Memory B cell (primary cell): ENCODE measurements at regions not wholly inside any gene's neighbourhood (a gene's known extent, or its start where the extent isn't known, plus 50 kb on each side); places are given as distances from the start of the nearest gene placed in this dataset.

Source experiments
- ATAC-seq: fragments of 150-1000 bp; cut with Tn5 transposase; 2 replicates; pipeline ENCODE4 v1.10.0; 2021; ENCODE audit warnings: low read depth, mild to moderate bottlenecking, moderate library complexity
- DNase-seq, 2 donors: peaks; one replicate each; pipeline ENCODE4 v3.0.0; 2022; ENCODE audit warnings: low spot score in 2 of 2
- H3K27ac Mint-ChIP-seq: one replicate; pipeline ENCODE4 v1.8.0; 2022; ENCODE audit warnings: mild to moderate bottlenecking, moderate library complexity, mixed read lengths
- H3K27me3 Mint-ChIP-seq: one replicate; pipeline ENCODE4 v1.8.0; 2022; ENCODE audit warnings: mixed read lengths
- H3K36me3 Mint-ChIP-seq: one replicate; pipeline ENCODE4 v1.8.0; 2022; ENCODE audit warnings: mild to moderate bottlenecking, mixed read lengths
- H3K4me1 Mint-ChIP-seq: one replicate; pipeline ENCODE4 v1.8.0; 2022; ENCODE audit warnings: mixed read lengths
- H3K4me3 Mint-ChIP-seq: one replicate; pipeline ENCODE4 v1.8.0; 2022; ENCODE audit warnings: mild to moderate bottlenecking, moderate library complexity, mixed read lengths
- H3K9me3 Mint-ChIP-seq: one replicate; pipeline ENCODE4 v1.8.0; 2022; ENCODE audit warnings: mixed read lengths

DNA sequence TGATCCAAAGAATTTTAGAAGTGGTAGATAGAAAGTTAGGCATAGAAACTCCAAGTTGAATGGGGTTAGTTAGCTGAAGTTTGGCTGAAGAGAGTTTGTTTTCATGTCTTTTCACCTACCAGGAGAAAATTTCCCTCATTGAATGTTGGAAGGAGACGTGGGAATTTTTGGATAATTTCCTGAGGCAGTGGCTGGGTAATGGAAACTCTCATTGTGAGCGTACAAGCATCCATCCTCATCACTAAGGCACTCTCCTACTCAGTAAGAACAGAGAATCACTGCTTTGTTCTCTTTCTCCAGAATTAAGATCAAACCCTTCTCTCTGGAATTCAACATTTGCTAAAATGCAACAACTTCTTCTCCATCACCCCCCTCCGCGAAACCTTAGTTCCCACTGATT lies 179.7 kb downstream of the PALM2AKAP2 start:
- no peaks in the 10 kb centered on the region for H3K9me3 Mint-ChIP-seq
- peaks cover 36% of the 10 kb centered on the region for H3K4me1 Mint-ChIP-seq
- no peaks in the 10 kb centered on the region for H3K27me3 Mint-ChIP-seq
- no peak overlapping the region for H3K27ac Mint-ChIP-seq
- no peak overlapping the region for H3K4me3 Mint-ChIP-seq
- ATAC-seq (no peak), DNase-seq (no peak)
- no peaks in the 10 kb centered on the region for H3K36me3 Mint-ChIP-seq

DNA sequence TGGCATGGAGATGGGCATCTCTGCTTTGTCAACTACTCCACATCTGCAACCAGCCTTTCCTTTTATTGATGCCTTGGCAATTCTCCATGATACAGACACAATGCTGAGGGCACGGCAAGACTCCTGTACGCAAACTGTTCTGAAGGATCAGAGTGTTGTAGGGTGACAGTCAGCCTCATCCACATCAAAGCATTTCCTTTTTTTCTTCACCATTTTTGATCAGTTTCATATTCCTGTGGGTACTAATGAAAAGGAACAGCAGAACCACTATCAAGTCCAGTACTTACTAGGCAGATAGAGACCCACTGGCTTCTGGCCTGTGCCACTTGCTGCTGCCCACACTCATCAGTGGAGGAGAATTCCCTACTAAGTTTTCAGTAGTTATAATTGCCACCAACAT lies 181.6 kb downstream of the PALM2AKAP2 start:
- Mint-ChIP-seq H3K36me3 (no peaks in the 10 kb centered on the region), H3K4me1 (peaks cover 45% of the 10 kb centered on the region), H3K27ac (no peak overlapping the region), H3K4me3 (no peak overlapping the region), H3K27me3 (no peaks in the 10 kb centered on the region), H3K9me3 (no peaks in the 10 kb centered on the region)
- ATAC-seq = no peak
- no peak for DNase-seq

DNA sequence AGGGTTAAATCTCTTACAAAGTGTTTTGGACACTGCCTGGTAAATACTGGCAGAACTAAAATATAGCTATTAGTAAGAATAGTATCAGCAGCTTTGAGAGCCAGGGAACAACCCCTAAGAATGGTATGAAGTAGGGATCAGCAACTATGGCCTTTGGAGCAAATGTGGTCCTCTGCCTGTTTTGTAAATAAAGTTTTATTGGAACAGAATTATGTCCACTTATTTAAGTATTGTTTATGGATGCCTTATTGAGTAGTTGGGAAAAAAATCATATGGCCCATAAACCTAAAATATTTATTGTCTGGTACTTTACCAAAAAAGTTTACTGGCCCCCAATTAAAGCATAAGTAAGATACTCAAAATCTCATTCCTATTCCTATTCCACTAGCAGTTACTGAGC lies 182.2 kb downstream of the PALM2AKAP2 start:
- Mint-ChIP-seq H3K27ac (peak overlapping the region; percentile 43), H3K27me3 (no peaks in the 10 kb centered on the region), H3K9me3 (no peaks in the 10 kb centered on the region), H3K36me3 (no peaks in the 10 kb centered on the region), H3K4me1 (peaks cover 46% of the 10 kb centered on the region), H3K4me3 (no peak overlapping the region)
- DNase-seq = no peak
- no peak for ATAC-seq

DNA sequence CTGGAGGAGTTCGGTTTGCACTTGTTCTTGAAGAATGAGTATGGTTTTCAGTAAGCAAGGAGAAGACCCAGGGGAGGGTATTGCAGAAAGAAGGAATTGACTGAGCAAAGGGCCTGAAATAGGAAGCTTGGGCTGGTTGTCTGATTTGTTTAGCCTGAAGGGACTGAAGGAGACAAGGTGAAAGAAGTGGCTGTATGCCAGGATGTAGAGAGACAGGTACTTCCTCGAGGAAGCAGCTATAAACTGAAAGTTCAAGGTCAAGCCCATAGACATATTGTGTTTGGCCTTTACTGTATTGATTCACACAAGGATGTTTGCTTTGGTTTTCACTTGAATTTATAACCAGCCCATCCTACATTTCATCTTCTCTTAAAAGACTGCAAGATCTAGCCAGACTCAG lies 183.1 kb downstream of the PALM2AKAP2 start:
- ATAC-seq = no peak
- peaks cover 53% of the 10 kb centered on the region for H3K4me1 Mint-ChIP-seq
- DNase-seq = no peak
- H3K27ac Mint-ChIP-seq = peak overlapping the region; percentile 43
- no peaks in the 10 kb centered on the region for H3K27me3 Mint-ChIP-seq
- no peaks in the 10 kb centered on the region for H3K36me3 Mint-ChIP-seq
- no peaks in the 10 kb centered on the region for H3K9me3 Mint-ChIP-seq
- no peak overlapping the region for H3K4me3 Mint-ChIP-seq

DNA sequence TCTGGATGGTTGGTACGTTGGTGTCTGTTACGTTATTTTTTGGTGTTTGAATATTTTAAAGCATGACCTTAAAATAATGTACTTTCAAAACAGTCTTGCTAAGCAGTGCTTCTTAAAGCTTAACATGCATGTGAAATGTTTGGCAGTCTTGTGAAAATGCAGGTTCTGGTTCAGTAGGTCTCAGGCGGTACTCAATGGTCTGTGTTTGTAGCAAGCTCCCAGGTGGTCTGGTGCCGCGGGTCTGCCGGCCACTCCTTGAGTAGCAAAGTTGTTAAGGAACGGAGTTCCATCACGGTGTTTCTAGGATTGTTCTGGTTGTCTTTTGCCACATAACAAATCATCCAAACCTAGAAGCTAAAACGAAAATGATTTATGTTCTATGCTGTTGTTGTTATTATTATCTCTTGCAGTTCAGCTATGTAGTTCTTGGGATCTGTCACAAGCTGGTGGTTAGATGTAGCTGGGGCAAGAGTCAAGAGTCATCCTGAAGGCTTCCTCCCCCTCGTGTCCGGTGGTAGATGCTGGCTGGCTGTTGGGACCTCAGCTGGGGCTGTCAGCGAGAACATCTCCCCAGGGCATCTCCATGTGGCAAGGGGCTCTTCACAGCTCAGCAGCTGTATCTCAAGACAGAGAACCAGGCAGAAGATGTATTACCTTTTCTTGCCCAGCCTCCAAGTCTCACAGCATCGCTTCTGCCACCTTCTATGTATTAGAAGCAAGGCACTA lies 186.8 kb downstream of the PALM2AKAP2 start:
- Mint-ChIP-seq H3K4me1 (peaks cover 60% of the 10 kb centered on the region), H3K27ac (peak overlapping the region; percentile 96), H3K4me3 (peak overlapping the region; percentile 80), H3K36me3 (no peaks in the 10 kb centered on the region), H3K27me3 (no peaks in the 10 kb centered on the region), H3K9me3 (no peaks in the 10 kb centered on the region)
- DNase-seq = peak; percentile 37 to 41
- peak; percentile 61 for ATAC-seq

DNA sequence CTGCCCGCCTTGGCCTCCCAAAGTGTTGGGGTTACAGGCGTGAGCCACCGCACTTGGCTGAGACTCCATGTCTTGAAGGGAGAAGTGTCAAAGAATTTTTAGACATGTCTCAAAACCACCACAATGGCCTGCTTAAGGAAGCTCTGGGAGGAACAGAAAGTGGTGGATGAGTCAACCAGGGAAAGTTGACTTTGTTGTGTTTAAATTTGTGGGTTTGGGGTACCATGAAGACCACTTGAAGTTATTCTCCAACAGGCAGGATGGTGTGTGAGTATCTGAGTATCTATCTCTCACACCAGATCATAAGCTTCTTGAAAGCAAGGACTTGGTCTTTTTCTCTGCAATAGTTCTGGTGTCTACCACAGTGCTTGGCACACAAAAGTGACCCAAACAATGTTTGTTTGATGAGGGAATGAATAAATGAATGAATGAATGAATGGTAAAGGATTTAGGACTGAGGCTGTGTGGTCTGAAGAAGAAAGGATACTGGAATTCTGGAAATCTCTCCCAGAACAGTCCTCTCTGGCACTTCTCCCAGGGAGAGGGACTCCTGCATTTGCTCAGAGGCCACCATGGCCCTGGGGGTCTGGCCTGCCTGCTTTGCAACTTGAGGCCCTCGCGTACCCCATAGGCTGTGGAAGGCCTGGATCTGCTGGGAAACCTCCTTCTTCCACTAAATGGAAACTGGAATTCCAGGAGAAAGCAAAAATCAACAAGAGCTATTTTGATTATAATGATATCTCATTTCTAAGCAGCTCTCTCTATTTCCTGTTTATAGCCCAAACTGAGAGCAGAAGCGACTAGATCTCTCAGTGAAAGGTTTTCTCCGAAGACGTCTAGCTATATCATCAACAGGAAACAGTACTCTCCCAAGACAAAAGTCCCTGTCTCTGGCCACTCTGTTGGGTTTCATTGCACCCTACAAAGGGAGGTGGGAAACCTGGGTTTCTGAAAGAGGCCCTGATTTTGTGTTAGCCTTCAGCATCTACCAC lies 187.9 kb downstream of the PALM2AKAP2 start:
- no peaks in the 10 kb centered on the region for H3K36me3 Mint-ChIP-seq
- H3K9me3 Mint-ChIP-seq = no peaks in the 10 kb centered on the region
- peak; percentile 41 for ATAC-seq
- H3K4me3 Mint-ChIP-seq = peak overlapping the region; percentile 12
- peak in 1 of 2 donors; percentile 35 for DNase-seq
- peak overlapping the region; percentile 96 for H3K27ac Mint-ChIP-seq
- H3K27me3 Mint-ChIP-seq = no peaks in the 10 kb centered on the region
- peaks cover 68% of the 10 kb centered on the region for H3K4me1 Mint-ChIP-seq

DNA sequence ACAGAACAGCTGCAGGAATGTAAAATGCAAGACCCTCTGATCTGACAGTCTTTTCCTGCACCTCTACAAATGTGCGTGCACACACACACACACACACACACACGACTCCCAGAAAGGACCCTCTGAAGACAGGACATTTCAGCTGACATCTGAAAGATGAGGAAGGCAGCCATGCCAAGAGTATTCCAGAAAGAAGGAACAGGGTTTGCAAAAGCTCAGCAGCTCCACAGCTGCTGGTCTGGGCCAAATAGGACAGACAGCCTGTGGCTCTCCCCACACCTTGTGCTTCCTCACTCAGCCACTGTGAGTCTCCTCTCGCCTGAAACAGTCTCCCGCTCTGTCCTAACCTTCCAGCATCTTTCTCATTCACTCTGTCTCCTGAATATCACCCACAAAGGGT lies 189.0 kb downstream of the PALM2AKAP2 start:
- Mint-ChIP-seq H3K27me3 (no peaks in the 10 kb centered on the region), H3K36me3 (no peaks in the 10 kb centered on the region), H3K4me1 (peaks cover 68% of the 10 kb centered on the region)

DNA sequence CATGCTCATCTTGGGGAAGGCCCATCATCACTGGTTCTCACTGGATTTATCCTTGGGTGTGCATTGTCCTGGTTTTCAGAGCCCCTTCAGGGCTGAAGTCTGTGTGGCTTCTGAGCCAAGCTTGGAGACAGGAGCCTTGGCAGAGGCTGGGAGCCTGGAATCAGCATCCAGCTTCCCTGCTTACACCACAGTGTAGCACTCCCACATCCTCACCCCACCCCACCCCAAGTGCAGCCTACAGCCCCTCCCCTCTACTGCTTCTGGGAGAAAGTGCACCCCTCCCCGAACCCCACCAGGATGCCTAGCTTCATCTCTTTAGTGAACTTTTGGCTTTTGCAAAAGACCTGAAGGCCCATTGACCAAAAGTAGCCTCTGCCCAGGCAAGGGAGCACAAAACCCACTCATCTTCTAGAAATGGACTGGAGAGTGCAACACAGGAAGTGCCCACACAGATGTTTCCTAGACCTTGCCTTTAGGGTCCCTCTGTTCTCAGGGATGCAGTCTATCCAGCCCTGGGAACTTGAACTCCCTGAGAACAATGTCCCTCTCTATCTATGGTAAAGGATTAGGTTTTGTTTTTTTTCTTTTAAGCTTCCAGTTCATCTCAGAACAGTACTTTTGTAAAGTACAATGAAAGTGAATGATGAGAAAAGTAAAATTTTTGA lies 189.7 kb downstream of the PALM2AKAP2 start:
- H3K4me1 Mint-ChIP-seq = peaks cover 67% of the 10 kb centered on the region
- peak overlapping the region; percentile 43 for H3K4me3 Mint-ChIP-seq
- H3K27ac Mint-ChIP-seq = peak overlapping the region; percentile 96
- H3K9me3 Mint-ChIP-seq = no peaks in the 10 kb centered on the region
- no peaks in the 10 kb centered on the region for H3K36me3 Mint-ChIP-seq
- ATAC-seq (no peak), DNase-seq (no peak)
- no peaks in the 10 kb centered on the region for H3K27me3 Mint-ChIP-seq

More for the DNA sequence above, 189.0 kb downstream of the PALM2AKAP2 start:
- H3K27ac Mint-ChIP-seq = peak overlapping the region; percentile 96
- ATAC-seq = no peak
- no peak for DNase-seq
- peak overlapping the region; percentile 43 for H3K4me3 Mint-ChIP-seq
- no peaks in the 10 kb centered on the region for H3K9me3 Mint-ChIP-seq

DNA sequence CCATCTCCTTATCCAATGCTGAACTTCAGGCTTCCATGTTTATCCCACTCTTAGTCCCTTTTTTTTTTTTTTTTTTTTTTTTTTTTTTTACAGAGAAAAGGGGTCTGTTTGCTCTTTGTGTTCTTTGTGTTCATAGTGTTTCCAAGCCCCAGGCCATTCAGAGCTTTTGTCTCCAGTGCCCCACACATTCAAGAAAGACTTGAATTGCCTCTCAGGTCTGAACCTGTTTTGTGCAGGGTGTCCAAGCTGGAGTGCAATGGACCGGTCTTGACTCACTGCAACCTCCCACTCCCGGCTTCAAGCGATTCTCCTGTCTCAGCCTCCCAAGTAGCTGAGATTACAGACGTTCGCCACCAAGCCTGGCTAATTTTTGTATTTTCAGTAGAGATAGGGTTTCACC lies 191.2 kb downstream of the PALM2AKAP2 start:
- Mint-ChIP-seq H3K4me1 (peaks cover 71% of the 10 kb centered on the region), H3K4me3 (no peak overlapping the region), H3K27ac (peak overlapping the region; percentile 96), H3K9me3 (peaks cover 2% of the 10 kb centered on the region), H3K27me3 (no peaks in the 10 kb centered on the region), H3K36me3 (peaks cover 5% of the 10 kb centered on the region)
- ATAC-seq = no peak
- no peak for DNase-seq

DNA sequence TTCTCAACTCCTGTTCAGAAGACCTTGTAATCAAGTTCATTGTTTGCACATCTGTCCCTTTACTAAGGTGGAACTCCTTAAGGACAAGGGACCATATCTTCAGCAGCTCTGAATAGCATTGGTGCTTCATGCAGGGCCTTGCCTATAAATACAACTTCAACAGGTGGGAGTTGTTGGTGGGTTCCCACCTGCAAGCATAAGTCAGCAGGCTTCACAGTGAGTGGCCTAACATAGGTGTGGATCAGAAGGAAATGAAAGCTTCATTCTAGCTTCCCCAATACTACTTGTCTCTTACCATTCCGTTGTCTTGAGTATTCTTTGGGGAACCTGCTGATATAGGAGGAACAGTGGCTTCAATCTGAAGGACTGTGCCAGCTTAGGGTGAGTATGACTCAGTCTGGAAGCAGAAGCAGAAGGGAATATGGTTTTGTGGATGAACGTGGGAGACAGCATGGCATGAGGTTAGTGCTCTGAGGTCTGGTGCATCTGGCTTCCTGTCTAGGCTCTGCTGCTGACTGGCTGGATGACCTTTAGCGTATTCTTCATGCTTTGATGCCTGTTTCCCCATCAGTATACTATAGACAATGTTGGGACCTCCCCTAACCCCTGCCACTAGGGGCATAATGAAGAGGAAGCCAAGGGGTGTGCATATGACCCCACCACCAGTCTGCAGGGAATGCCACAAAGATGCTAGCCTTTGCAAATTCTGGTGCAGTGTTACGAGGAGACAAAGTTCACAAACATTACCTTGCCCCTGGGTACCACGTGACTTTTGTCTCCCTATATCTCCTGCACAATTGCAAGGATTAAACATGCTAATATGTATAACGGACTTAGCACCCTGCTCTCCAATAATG lies 192.3 kb downstream of the PALM2AKAP2 start:
- ATAC-seq (peak; percentile 54), DNase-seq (peak; percentile 38 to 45)
- Mint-ChIP-seq H3K36me3 (peaks cover 5% of the 10 kb centered on the region), H3K9me3 (peaks cover 2% of the 10 kb centered on the region), H3K27ac (peak overlapping the region; percentile 96), H3K4me1 (peaks cover 68% of the 10 kb centered on the region), H3K4me3 (peak overlapping the region; percentile 33), H3K27me3 (no peaks in the 10 kb centered on the region)

DNA sequence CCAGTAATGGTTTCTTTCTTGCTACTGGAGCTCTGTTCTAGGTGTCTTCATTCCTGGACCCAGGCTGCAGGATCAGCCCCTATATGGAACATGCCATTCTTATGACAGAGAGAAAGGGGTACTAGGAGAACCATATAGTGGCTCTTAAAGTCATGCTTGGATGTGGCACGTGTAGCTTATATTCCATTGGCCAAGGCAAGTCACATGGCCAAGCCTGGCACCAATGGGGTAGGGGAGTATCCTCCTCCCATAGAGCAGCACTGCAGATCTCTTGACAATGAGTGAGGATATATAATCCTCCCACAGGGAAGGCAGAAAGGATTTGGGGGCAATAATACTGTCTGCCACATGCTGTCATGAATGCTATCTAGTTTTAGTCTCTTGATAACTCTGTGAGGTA lies 193.3 kb downstream of the PALM2AKAP2 start:
- H3K27me3 Mint-ChIP-seq = no peaks in the 10 kb centered on the region
- H3K36me3 Mint-ChIP-seq = peaks cover 5% of the 10 kb centered on the region
- H3K9me3 Mint-ChIP-seq = peaks cover 2% of the 10 kb centered on the region
- peak overlapping the region; percentile 44 for H3K4me3 Mint-ChIP-seq
- peaks cover 66% of the 10 kb centered on the region for H3K4me1 Mint-ChIP-seq
- H3K27ac Mint-ChIP-seq = peak overlapping the region; percentile 96
- ATAC-seq (no peak), DNase-seq (no peak)

DNA sequence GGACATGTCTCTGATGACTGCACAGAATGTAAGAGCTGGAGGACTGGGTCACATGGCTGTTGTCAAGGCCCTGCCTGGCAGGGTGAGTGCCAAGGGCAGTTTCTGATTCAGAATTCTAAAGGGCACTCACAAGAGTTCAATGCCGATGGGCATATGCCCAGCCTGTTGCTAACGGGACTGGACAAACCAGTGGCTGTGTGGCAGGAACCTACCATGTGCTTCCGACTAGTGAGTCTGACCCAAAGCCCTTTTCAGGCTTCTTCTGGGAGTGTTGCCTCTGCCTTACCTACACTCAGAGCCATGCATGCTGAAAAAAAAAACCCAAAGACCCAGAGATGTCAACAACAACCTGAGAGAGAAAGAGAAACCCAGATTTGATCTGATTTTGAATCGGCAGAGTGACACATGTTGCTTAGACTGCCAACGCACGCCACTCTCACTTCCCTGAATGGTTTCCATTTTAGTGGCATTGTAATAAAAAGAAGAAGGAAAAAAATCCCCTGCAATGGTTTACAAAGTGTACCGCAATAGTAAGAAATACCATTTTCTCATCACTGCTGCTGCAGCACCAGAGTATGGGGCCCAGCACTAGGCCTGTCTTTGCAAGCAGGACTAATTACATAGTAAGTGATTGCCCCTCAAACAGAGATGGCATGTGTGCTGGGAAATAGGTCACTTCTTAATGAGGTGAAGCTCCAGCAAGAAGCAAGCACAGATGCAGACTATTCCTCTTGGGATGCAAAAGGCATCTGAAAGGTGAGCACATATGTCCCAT lies 194.3 kb downstream of the PALM2AKAP2 start:
- Mint-ChIP-seq H3K4me1 (peaks cover 60% of the 10 kb centered on the region), H3K27ac (peak overlapping the region; percentile 96), H3K36me3 (peaks cover 5% of the 10 kb centered on the region), H3K9me3 (peaks cover 2% of the 10 kb centered on the region), H3K27me3 (no peaks in the 10 kb centered on the region), H3K4me3 (peak overlapping the region; percentile 33)
- ATAC-seq (peak; percentile 84), DNase-seq (peak; percentile 46 to 78)

DNA sequence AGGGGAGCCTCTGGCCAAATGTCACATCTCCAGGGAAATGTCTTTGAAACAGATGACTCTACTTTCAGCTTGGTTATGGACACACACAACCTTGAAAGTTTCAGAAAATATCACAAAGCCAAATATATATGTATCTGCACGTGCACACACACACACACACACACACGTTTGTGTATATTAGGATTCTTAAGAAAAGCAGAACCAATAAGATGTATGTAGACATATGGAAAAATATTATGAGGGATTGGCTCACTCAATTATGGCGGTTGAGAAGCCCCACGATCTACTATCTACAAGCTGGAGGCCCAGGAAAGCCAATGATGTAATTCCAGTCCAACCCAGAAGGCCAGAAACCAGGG lies 194.9 kb downstream of the PALM2AKAP2 start:
- Mint-ChIP-seq H3K4me3 (no peak overlapping the region), H3K9me3 (peaks cover 2% of the 10 kb centered on the region), H3K4me1 (peaks cover 59% of the 10 kb centered on the region), H3K36me3 (peaks cover 5% of the 10 kb centered on the region), H3K27me3 (no peaks in the 10 kb centered on the region), H3K27ac (peak overlapping the region; percentile 96)
- ATAC-seq (no peak), DNase-seq (no peak)
